ENCODE measurements at regions not wholly inside any gene's neighbourhood (a gene's known extent, or its start where the extent isn't known, plus 50 kb on each side); places are given as distances from the start of the nearest gene placed in this dataset.
"Not testable (repeated sequence)": the region's sequence is repeated elsewhere in the genome, so short reads cannot be mapped to it uniquely, and the experiment has no call there.

DNA sequence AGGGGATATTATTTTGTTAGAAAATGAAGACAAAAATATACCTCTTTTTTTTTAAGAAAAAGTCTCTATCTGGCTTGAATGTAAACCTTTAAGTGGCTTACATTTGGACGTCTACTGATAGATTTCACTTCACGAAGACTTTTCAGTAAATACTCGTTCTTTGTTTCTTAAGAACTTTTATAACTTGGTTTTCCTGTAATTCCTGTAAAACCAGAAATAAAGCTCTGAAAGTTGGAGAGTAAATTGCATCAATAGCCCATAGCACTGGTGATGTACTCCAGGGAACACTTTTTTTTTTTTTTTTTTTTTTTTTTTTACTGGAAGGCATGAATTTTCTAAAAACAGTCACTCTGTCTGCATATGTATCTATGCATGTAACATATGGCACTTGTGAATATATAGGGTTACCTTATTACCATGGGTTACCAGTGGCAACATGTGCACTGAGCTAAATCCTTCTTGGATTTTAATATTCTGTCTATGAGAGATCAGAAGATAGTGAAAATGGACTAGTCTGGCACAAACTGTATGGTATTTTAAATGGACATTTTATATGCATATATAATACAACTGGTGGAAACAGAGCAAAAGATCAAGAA, 309.2 kb upstream of the TCF4 start:
- H3K27me3 ChIP-seq, result no peaks in the 10 kb centered on the region

DNA sequence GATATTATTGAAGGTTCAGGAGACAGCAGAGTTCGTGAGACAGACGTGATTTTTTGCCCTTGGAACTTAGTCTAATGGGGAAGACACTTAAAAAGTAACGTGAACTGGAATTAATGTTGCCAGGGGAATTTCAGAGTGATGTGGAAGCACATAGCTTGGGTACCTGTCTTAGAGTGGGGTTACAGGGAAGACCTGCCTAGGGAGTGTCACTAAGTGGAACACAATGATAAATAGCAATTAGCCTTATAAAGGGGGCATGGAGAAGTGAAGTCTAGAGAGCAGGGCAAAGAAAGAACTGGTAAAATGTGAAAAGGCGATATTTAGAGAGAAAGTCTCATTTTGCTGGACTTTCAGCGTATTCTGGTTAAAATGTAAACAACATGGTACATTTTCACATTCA, 306.0 kb upstream of the TCF4 start:
- H3K36me3 ChIP-seq, result no peaks in the 10 kb centered on the region
- no peak overlapping the region for H3K9ac ChIP-seq
- H3K4me1 Mint-ChIP-seq, result peaks cover 3% of the 10 kb centered on the region
- DNase-seq (ENCODE audit: low spot score), result no peak
- no peak overlapping the region for H3K27ac ChIP-seq
- H3K4me3 Mint-ChIP-seq, result no peak overlapping the region
- no peak overlapping the region for H3K27ac Mint-ChIP-seq
- H3K27me3 ChIP-seq, result no peaks in the 10 kb centered on the region
- no peaks in the 10 kb centered on the region for H3K27me3 Mint-ChIP-seq (ENCODE audit: insufficient read depth, low read depth)
- H3K4me3 ChIP-seq, result peak overlapping the region; percentile 38
- no peaks in the 10 kb centered on the region for H3K36me3 Mint-ChIP-seq
- no peaks in the 10 kb centered on the region for H4K20me1 ChIP-seq (ENCODE audit: low read depth)
- H2AFZ ChIP-seq (replicated peaks), result no peak overlapping the region
- H3F3A ChIP-seq (ENCODE audit: low read depth), result no peaks in the 10 kb centered on the region
- H3K9me3 ChIP-seq (ENCODE audit: low read depth), result no peaks in the 10 kb centered on the region
- peaks cover 11% of the 10 kb centered on the region for H3K9me3 Mint-ChIP-seq
- TF ChIP-seq EZH2 (IDR thresholded peaks at IDR 0.05) (no peak), EZH2phosphoT487 (IDR thresholded peaks at IDR 0.05) (no peak)
- TF ChIP-seq, protein P1, sequence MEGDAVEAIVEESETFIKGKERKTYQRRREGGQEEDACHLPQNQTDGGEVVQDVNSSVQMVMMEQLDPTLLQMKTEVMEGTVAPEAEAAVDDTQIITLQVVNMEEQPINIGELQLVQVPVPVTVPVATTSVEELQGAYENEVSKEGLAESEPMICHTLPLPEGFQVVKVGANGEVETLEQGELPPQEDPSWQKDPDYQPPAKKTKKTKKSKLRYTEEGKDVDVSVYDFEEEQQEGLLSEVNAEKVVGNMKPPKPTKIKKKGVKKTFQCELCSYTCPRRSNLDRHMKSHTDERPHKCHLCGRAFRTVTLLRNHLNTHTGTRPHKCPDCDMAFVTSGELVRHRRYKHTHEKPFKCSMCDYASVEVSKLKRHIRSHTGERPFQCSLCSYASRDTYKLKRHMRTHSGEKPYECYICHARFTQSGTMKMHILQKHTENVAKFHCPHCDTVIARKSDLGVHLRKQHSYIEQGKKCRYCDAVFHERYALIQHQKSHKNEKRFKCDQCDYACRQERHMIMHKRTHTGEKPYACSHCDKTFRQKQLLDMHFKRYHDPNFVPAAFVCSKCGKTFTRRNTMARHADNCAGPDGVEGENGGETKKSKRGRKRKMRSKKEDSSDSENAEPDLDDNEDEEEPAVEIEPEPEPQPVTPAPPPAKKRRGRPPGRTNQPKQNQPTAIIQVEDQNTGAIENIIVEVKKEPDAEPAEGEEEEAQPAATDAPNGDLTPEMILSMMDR (IDR thresholded peaks at IDR 0.05), result no peak
- H3K4me2 ChIP-seq, result peak overlapping the region; percentile 65
- peaks cover 27% of the 10 kb centered on the region for H3K79me2 ChIP-seq (ENCODE audit: low read depth)
- H3K4me1 ChIP-seq, result peaks cover 22% of the 10 kb centered on the region

More for the DNA sequence above, 309.2 kb upstream of the TCF4 start:
- Mint-ChIP-seq H3K4me1 (peaks cover 3% of the 10 kb centered on the region), H3K27me3 (ENCODE audit: insufficient read depth, low read depth) (no peaks in the 10 kb centered on the region), H3K27ac (no peak overlapping the region), H3K36me3 (no peaks in the 10 kb centered on the region), H3K9me3 (peaks cover 8% of the 10 kb centered on the region), H3K4me3 (no peak overlapping the region)
- Histone ChIP-seq H3K9ac (no peak overlapping the region), H3F3A (ENCODE audit: low read depth) (no peaks in the 10 kb centered on the region), H4K20me1 (ENCODE audit: low read depth) (no peaks in the 10 kb centered on the region), H3K36me3 (no peaks in the 10 kb centered on the region), H3K27ac (no peak overlapping the region), H3K4me2 (no peak overlapping the region), H3K4me1 (peaks cover 22% of the 10 kb centered on the region), H3K9me3 (ENCODE audit: low read depth) (no peaks in the 10 kb centered on the region), H3K4me3 (no peak overlapping the region), H2AFZ (replicated peaks) (no peak overlapping the region), H3K79me2 (ENCODE audit: low read depth) (peaks cover 27% of the 10 kb centered on the region)
- no peak for TF ChIP-seq EZH2 (IDR thresholded peaks at IDR 0.05)
- no peak for DNase-seq (ENCODE audit: low spot score)

DNA sequence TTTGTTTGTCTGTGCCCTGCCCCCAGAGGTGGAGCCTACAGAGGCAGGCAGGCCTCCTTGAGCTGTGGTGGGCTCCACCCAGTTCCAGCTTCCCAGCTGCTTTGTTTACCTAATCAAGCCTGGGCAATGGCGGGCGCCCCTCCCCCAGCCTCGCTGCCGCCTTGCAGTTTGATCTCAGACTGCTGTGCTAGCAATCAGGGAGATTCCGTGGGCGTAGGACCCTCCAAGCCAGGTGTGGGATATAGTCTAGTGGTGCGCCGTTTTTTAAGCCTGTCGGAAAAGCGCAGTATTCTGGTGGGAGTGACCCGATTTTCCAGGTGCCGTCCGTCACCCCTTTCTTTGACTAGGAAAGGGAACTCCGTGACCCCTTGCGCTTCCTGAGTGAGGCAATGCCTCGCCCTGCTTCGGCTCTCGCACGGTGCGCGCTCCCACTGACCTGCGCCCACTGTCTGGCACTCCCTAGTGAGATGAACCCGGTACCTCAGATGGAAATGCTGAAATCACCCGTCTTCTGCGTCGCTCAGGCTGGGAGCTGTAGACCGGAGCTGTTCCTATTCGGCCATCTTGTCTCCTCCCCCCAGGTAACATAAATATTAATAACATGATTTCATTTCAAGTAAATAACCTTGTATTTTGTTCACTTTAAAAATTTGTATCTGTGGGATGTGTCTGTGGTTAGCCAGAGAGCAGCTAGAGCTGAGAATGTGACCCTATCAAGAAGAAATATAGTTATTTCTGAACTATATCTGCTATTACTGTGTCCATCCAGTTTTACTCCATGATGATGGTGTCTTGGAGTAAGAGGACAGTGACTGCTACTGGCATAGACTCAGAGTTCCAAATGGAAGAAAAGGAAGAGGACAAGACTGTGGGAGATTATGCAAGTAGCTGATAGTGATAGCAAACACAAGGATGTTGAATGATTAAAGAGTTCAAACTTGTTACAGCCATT, 305.1 kb upstream of the TCF4 start:
- Mint-ChIP-seq H3K9me3 (peaks cover 11% of the 10 kb centered on the region), H3K27ac (peak overlapping the region; percentile 21)
- H3K9ac ChIP-seq; H3K4me3 Mint-ChIP-seq; H4K20me1 ChIP-seq (ENCODE audit: low read depth); H3K36me3 Mint-ChIP-seq; H3K9me3 ChIP-seq (ENCODE audit: low read depth); H3F3A ChIP-seq (ENCODE audit: low read depth); DNase-seq (ENCODE audit: low spot score); H3K4me1 Mint-ChIP-seq; H3K36me3 ChIP-seq; H3K27me3 Mint-ChIP-seq (ENCODE audit: insufficient read depth, low read depth); H3K27me3 ChIP-seq; H3K27ac ChIP-seq: not testable (repeated sequence)
- peaks cover 27% of the 10 kb centered on the region for H3K79me2 ChIP-seq (ENCODE audit: low read depth)
- peak overlapping the region; percentile 38 for H3K4me3 ChIP-seq
- H2AFZ ChIP-seq (replicated peaks), result peak overlapping the region; percentile 70
- H3K4me1 ChIP-seq, result peaks cover 22% of the 10 kb centered on the region
- peak overlapping the region; percentile 65 for H3K4me2 ChIP-seq

DNA sequence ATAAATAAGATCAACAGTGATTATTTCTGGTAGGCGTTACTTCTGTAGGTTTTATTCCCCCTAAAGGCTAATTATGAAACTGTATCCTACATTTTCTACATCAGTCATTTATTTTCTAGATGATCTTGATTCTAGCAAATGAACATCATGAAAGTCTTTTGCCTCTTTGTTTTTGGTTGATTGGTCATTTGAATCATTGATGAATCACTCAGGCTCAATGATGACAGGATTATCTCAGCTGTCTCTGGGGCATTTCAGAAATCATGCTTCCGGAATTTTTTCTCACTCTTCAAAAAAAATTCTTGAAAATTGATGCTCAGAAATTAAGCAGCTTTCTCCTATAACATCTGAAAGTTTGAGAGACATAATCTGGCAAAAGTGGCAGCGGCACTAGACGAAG, 298.9 kb upstream of the TCF4 start:
- Histone ChIP-seq H3K36me3 (no peaks in the 10 kb centered on the region), H3K4me1 (no peaks in the 10 kb centered on the region), H2AFZ (replicated peaks) (no peak overlapping the region), H3K27me3 (no peaks in the 10 kb centered on the region), H3K9ac (no peak overlapping the region), H3K4me2 (no peak overlapping the region), H3K9me3 (ENCODE audit: low read depth) (peaks cover 4% of the 10 kb centered on the region), H3K79me2 (ENCODE audit: low read depth) (no peaks in the 10 kb centered on the region), H3K27ac (no peak overlapping the region), H4K20me1 (ENCODE audit: low read depth) (no peaks in the 10 kb centered on the region), H3K4me3 (no peak overlapping the region), H3F3A (ENCODE audit: low read depth) (no peaks in the 10 kb centered on the region)
- no peak overlapping the region for H3K4me3 Mint-ChIP-seq
- H3K9me3 Mint-ChIP-seq, result peaks cover 2% of the 10 kb centered on the region
- no peak overlapping the region for H3K27ac Mint-ChIP-seq
- no peaks in the 10 kb centered on the region for H3K4me1 Mint-ChIP-seq
- H3K36me3 Mint-ChIP-seq, result no peaks in the 10 kb centered on the region
- peaks cover 2% of the 10 kb centered on the region for H3K27me3 Mint-ChIP-seq (ENCODE audit: insufficient read depth, low read depth)
- no peak for TF ChIP-seq EZH2phosphoT487 (IDR thresholded peaks at IDR 0.05)
- no peak for TF ChIP-seq EZH2 (IDR thresholded peaks at IDR 0.05)
- TF ChIP-seq, protein P1 (IDR thresholded peaks at IDR 0.05), result no peak
- no peak for DNase-seq (ENCODE audit: low spot score)
